GM12878 (cell line): ENCODE measurements at regions not wholly inside any gene's neighbourhood (a gene's known extent, or its start where the extent isn't known, plus 50 kb on each side); places are given as distances from the start of the nearest gene placed in this dataset.

Experiments used
- ATAC-seq: fragments of 200-7000 bp; cut with Tn5 transposase; 3 replicates; pipeline ENCODE4 v1.9.1; 2020; ENCODE audit warnings: mild to moderate bottlenecking, moderate library complexity
- BruUV-seq: library from RNA; stranded (reverse); fragments of 400-500 nt; replicated peaks from 2 replicates; lab custom pipeline; 2021; lab: Mats Ljungman, UMichigan
- CTCF ChIA-PET: fragments of 300-600 bp; sonication (Branson Sonifier 250); formaldehyde crosslinking; extraction: SDS; loops from one replicate; lab custom pipeline; 2021; ENCODE audit warnings: inconsistent platforms; lab: Yijun Ruan, JAX
- POLR2A ChIA-PET: fragments of 350-600 bp; formaldehyde crosslinking; extraction: SDS; loops from one replicate; lab custom pipeline; 2021; ENCODE audit warnings: inconsistent platforms; lab: Charles Lee
- RAD21 ChIA-PET: fragments of 300-600 bp; sonication (Branson Sonifier 250); formaldehyde crosslinking; loops from one replicate; lab custom pipeline; 2023; ENCODE audit warnings: antibody characterized with exemption; ENCODE audit not compliant: unreplicated experiment; lab: Charles Lee
- SMC1A ChIA-PET: fragments of 300-600 bp; sonication (Branson Sonifier 250); formaldehyde crosslinking; loops from one replicate; lab custom pipeline; 2023; ENCODE audit not compliant: unreplicated experiment, uncharacterized antibody; lab: Charles Lee
- DNase-seq: peaks from one replicate; pipeline ENCODE4 v3.0.0-alpha.2; 2011; ENCODE audit warnings: low read depth, low spot score
- FAIRE-seq: peaks from 3 replicates; lab custom pipeline; 2011; peaks lifted over from hg19 to GRCh38; lab: Jason Lieb, UNC
- H2AFZ ChIP-seq: 2 replicates; pipeline ENCODE4 v1.6.0; 2011; ENCODE audit warnings: low read depth, low read length, control low read depth; ENCODE audit not compliant: control insufficient read depth
- H3K27ac ChIP-seq: 2 replicates; pipeline ENCODE4 v1.5.1; 2011; ENCODE audit warnings: control low read depth; ENCODE audit not compliant: control insufficient read depth, insufficient read depth
- H3K27me3 ChIP-seq, 2 experiments: replicated peaks in 1 of 2; 2 replicates each; pipeline versions ENCODE4 v1.6.0 to v1.6.1; 2011; ENCODE audit warnings: low read length in 1 of 2; ENCODE audit not compliant: control insufficient read depth in 2 of 2, insufficient read depth in 2 of 2
- H3K36me3 ChIP-seq, 2 experiments: 2 replicates each; pipeline ENCODE4 v1.5.1; 2011; ENCODE audit warnings: low read length in 1 of 2; ENCODE audit not compliant: control insufficient read depth in 2 of 2, insufficient read depth in 2 of 2
- H3K4me1 ChIP-seq: 2 replicates; pipeline ENCODE4 v1.6.1; 2011; ENCODE audit warnings: mild to moderate bottlenecking, low read length, moderate library complexity, mixed read lengths; ENCODE audit not compliant: control insufficient read depth, insufficient read depth
- H3K4me2 ChIP-seq: 2 replicates; pipeline ENCODE4 v1.6.0; 2011; ENCODE audit warnings: control low read depth; ENCODE audit not compliant: control insufficient read depth, insufficient read depth
- H3K4me3 ChIP-seq: fragments of 200-600 bp; sonication (generic); 2 replicates; pipeline ENCODE4 v1.5.1; 2016
- H3K79me2 ChIP-seq: 2 replicates; pipeline ENCODE4 v1.6.0; 2011; ENCODE audit warnings: low read length; ENCODE audit not compliant: control insufficient read depth, insufficient read depth
- H3K9ac ChIP-seq: 2 replicates; pipeline ENCODE4 v1.8.0; 2011; ENCODE audit warnings: low read length, control low read depth, mixed read lengths; ENCODE audit not compliant: control insufficient read depth, insufficient read depth
- H3K9me3 ChIP-seq: replicated peaks from 3 replicates; pipeline ENCODE4 v1.5.1; 2011; ENCODE audit warnings: mild to moderate bottlenecking, low read length; ENCODE audit not compliant: control insufficient read depth, insufficient read depth
- H4K20me1 ChIP-seq: 2 replicates; pipeline ENCODE4 v1.6.0; 2011; ENCODE audit not compliant: control insufficient read depth, insufficient read depth
- EP300 ChIP-seq, 2 experiments: fragments of 150-350 bp in 1 of 2; IDR thresholded peaks; 2 replicates each; pipeline ENCODE4 v1.6.1; 2011 to 2012; ENCODE audit warnings: low read depth in 2 of 2, low read length in 2 of 2, borderline replicate concordance in 1 of 2, improper control_type of control experiment in 1 of 2, inconsistent platforms in 1 of 2; ENCODE audit not compliant: control insufficient read depth in 1 of 2
- ESRRA ChIP-seq: IDR thresholded peaks from 2 replicates; pipeline ENCODE4 v1.6.1; 2012; ENCODE audit warnings: mild to moderate bottlenecking, low read length, improper control_type of control experiment
- HCFC1 ChIP-seq: fragments of 150-350 bp; IDR thresholded peaks from 2 replicates; pipeline ENCODE4 v1.6.1; 2014; ENCODE audit warnings: low read length
- IKZF2 ChIP-seq, 2 experiments: fragments of 450-650 bp; IDR thresholded peaks; 2 replicates each; pipeline ENCODE4 v1.6.1; 2017; ENCODE audit warnings: mild to moderate bottlenecking in 2 of 2, moderate library complexity in 2 of 2
- IRF4 ChIP-seq: IDR thresholded peaks from 2 replicates; pipeline ENCODE4 v1.6.1; 2011; ENCODE audit warnings: low read depth, low read length
- MTA3 ChIP-seq: IDR thresholded peaks from 2 replicates; pipeline ENCODE4 v1.6.1; 2012; ENCODE audit warnings: low read length, inconsistent platforms, borderline replicate concordance
- NFIC ChIP-seq: IDR thresholded peaks from 2 replicates; pipeline ENCODE4 v1.6.1; 2012; ENCODE audit warnings: low read depth, mild to moderate bottlenecking, inconsistent platforms, low read length, moderate library complexity
- TAF1 ChIP-seq: IDR thresholded peaks from 2 replicates; pipeline ENCODE4 v1.6.1; 2011; ENCODE audit warnings: mild to moderate bottlenecking, low read depth, low read length, borderline replicate concordance
- TCF3 ChIP-seq: IDR thresholded peaks from 2 replicates; pipeline ENCODE4 v1.6.1; 2012; ENCODE audit warnings: low read depth, mild to moderate bottlenecking, low read length, borderline replicate concordance; ENCODE audit not compliant: insufficient read depth
- WGBS: methylation state at CpG from one replicate; pipeline ENCODE4 v1.1.6; 2016; ENCODE audit warnings: low lambda C conversion rate; ENCODE audit not compliant: insufficient replicate concordance, insufficient coverage; ENCODE audit errors: missing lambda C conversion rate; 5-methylcytosine and 5-hydroxymethylcytosine counted together
- in situ Hi-C: fragments of 300-500 bp; cut with MboI; formaldehyde crosslinking; loops from 9 replicates; pipeline ENCODE4 v1.14.3; 2018; ENCODE audit warnings: mixed read lengths
- intact Hi-C: fragments of 100-400 bp; cut with micrococcal nuclease; formaldehyde crosslinking; loops from one replicate; pipeline ENCODE4 v1.14.2; 2022; ENCODE audit not compliant: unreplicated experiment
- TF ChIP-seq, protein P1 (sequence below): fragments of 450-650 bp; IDR thresholded peaks from 2 replicates; pipeline ENCODE4 v1.6.1; 2017; ENCODE audit warnings: borderline replicate concordance
- TF ChIP-seq, protein P2 (sequence below): IDR thresholded peaks from 2 replicates; pipeline ENCODE4 v1.6.1; 2012; ENCODE audit warnings: low read depth, low read length, improper control_type of control experiment
- TF ChIP-seq, protein P3 (sequence below): IDR thresholded peaks from 2 replicates; pipeline ENCODE4 v1.6.1; 2011; ENCODE audit warnings: borderline replicate concordance, low read depth, mild to moderate bottlenecking, moderate library complexity, low read length; ENCODE audit not compliant: insufficient read depth, poor library complexity, severe bottlenecking

DNA sequence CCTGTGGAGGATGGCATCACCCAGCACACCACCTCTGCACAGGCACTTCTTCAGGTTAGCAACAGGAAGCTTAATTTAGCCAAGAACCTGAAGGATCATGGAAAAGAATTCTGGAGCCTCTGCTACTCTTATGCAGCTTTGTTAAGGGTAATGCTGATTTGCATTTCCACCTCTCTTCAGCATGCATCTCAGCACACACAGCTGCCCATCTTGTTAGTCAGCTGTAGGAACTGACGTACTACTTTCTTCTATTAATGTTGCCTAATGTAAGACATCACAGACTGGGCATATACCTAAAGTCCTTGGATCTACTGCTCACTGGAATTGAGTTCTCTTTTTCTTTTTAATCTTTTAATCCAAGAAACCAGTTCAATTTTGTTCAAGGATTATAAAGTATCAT lies 181.0 kb downstream of the SPP2 start:
- TF ChIP-seq NFIC = no peak
- H2AFZ ChIP-seq = no peak overlapping the region
- RAD21 ChIA-PET = no interaction called here
- POLR2A ChIA-PET = interaction anchor here (0.6 kb wide), 1 partner anchor 14 kb away, joined by 4 read pairs; no protein-coding TSS in a partner anchor
- H3K79me2 ChIP-seq = no peaks in the 10 kb centered on the region
- no peak for FAIRE-seq
- H3K9me3 ChIP-seq = no peaks in the 10 kb centered on the region
- no peaks in the 10 kb centered on the region for H3K36me3 ChIP-seq
- BruUV-seq = no TSS peak
- SMC1A ChIA-PET = no interaction called here
- H3K27me3 ChIP-seq = no peaks in the 10 kb centered on the region
- H4K20me1 ChIP-seq = no peaks in the 10 kb centered on the region
- no peak for ATAC-seq
- in situ Hi-C loops (no loop called here), intact Hi-C loops (no loop called here)
- CTCF ChIA-PET = no interaction called here
- no peak overlapping the region for H3K4me3 ChIP-seq
- DNase-seq = no peak
- WGBS = 6% methylated on average over 1 of the region's 1 CpG
- no peak overlapping the region for H3K9ac ChIP-seq
- no peak overlapping the region for H3K27ac ChIP-seq
- no peaks in the 10 kb centered on the region for H3K4me1 ChIP-seq
- H3K4me2 ChIP-seq = no peak overlapping the region

DNA sequence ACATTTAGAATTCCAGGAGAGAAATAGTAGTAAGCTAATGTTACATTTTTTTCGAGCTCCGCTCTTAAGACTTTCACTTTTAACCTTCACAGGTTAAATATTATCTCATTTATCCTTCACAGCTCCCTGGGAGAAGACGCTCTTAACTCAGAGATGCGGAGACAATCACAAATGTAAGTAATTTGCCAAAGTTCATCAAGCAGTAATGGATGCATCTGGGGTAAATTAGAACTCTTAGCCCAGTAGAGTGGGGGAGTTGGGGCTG lies 168.5 kb downstream of the SPP2 start:
- SMC1A ChIA-PET = no interaction called here
- no peak for ATAC-seq
- Histone ChIP-seq H3K4me3 (no peak overlapping the region), H3K4me1 (no peaks in the 10 kb centered on the region), H3K27me3 (peaks cover 0 to 2% of the 10 kb centered on the region in 2 experiments; a peak in 1 of 4 replicates), H3K4me2 (no peak overlapping the region), H3K79me2 (no peaks in the 10 kb centered on the region), H3K36me3 (no peaks in the 10 kb centered on the region), H3K9ac (no peak overlapping the region), H3K9me3 (no peaks in the 10 kb centered on the region), H2AFZ (no peak overlapping the region), H3K27ac (no peak overlapping the region), H4K20me1 (no peaks in the 10 kb centered on the region)
- intact Hi-C loops (no loop called here), in situ Hi-C loops (no loop called here)
- no peak for FAIRE-seq
- no peak for DNase-seq
- WGBS = 5% methylated on average over 4 of the region's 4 CpGs
- POLR2A ChIA-PET = no interaction called here
- CTCF ChIA-PET = no interaction called here
- RAD21 ChIA-PET = no interaction called here
- BruUV-seq = no TSS peak
- TF ChIP-seq, protein P1, sequence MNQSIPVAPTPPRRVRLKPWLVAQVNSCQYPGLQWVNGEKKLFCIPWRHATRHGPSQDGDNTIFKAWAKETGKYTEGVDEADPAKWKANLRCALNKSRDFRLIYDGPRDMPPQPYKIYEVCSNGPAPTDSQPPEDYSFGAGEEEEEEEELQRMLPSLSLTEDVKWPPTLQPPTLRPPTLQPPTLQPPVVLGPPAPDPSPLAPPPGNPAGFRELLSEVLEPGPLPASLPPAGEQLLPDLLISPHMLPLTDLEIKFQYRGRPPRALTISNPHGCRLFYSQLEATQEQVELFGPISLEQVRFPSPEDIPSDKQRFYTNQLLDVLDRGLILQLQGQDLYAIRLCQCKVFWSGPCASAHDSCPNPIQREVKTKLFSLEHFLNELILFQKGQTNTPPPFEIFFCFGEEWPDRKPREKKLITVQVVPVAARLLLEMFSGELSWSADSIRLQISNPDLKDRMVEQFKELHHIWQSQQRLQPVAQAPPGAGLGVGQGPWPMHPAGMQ = no peak
- TF ChIP-seq IKZF2 (IDR thresholded peaks at IDR 0.05) (no peak), HCFC1 (no peak), MTA3 (no peak), IRF4 (no peak), ESRRA (no peak), EP300 (IDR thresholded peaks at IDR 0.05; ENCODE audit: borderline replicate concordance in 1 of 2, control insufficient read depth in 1 of 2, low read depth in 2 of 2, low read length in 2 of 2) (no peak), TCF3 (no peak), TAF1 (no peak)
- TF ChIP-seq, protein P2, sequence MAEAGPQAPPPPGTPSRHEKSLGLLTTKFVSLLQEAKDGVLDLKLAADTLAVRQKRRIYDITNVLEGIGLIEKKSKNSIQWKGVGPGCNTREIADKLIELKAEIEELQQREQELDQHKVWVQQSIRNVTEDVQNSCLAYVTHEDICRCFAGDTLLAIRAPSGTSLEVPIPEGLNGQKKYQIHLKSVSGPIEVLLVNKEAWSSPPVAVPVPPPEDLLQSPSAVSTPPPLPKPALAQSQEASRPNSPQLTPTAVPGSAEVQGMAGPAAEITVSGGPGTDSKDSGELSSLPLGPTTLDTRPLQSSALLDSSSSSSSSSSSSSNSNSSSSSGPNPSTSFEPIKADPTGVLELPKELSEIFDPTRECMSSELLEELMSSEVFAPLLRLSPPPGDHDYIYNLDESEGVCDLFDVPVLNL = no peak
- TF ChIP-seq, protein P3, sequence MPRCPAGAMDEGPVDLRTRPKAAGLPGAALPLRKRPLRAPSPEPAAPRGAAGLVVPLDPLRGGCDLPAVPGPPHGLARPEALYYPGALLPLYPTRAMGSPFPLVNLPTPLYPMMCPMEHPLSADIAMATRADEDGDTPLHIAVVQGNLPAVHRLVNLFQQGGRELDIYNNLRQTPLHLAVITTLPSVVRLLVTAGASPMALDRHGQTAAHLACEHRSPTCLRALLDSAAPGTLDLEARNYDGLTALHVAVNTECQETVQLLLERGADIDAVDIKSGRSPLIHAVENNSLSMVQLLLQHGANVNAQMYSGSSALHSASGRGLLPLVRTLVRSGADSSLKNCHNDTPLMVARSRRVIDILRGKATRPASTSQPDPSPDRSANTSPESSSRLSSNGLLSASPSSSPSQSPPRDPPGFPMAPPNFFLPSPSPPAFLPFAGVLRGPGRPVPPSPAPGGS = no peak
